ENCODE measurements at regions not wholly inside any gene's neighbourhood (a gene's known extent, or its start where the extent isn't known, plus 50 kb on each side); places are given as distances from the start of the nearest gene placed in this dataset.

DNA sequence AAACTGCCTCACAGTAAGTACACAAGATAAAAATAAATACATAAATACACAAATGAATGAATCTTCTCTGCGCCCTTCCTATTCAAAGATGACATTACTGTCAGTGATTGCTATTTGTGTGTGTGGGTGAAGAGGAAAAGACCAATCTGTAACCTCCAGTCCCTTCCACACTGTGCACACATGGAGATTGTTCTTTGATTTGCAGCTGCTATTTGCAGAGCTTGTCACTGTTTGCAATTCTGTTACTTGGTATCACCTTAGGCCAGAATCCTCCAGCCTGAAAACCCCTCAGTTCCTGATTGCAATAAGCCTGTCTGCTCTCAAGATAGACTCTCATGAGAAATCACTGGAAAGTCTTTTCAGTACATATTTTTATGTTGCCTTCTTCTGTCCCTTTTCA, 1314.9 kb downstream of the PCDH9 start:
- H3K36me3 Mint-ChIP-seq, result no peaks in the 10 kb centered on the region; the same call in 1 of the 2 replicates
- H3K4me1 Mint-ChIP-seq, result no peaks in the 10 kb centered on the region
- ChIA-PET CTCF (no interaction called here), POLR2A (interaction anchor here (0.7 kb wide), 1 partner anchor 760 kb away, joined by 3 read pairs; no protein-coding TSS in a partner anchor)
- peaks cover 6% of the 10 kb centered on the region for H3K9me3 Mint-ChIP-seq
- DNase-seq (ENCODE audit: low spot score) (no peak), ATAC-seq (no peak)
- no peaks in the 10 kb centered on the region for H3K27me3 Mint-ChIP-seq (ENCODE audit: low read depth)
- no peak overlapping the region for H3K27ac Mint-ChIP-seq
- TF ChIP-seq, protein P1, sequence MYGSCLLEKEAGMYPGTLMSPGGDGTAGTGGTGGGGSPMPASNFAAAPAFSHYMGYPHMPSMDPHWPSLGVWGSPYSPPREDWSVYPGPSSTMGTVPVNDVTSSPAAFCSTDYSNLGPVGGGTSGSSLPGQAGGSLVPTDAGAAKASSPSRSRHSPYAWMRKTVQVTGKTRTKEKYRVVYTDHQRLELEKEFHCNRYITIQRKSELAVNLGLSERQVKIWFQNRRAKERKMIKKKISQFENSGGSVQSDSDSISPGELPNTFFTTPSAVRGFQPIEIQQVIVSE (CRISPR knock-in tag; IDR thresholded peaks at IDR 0.05; ENCODE audit: borderline replicate concordance), result no peak
- TF ChIP-seq, protein P2, sequence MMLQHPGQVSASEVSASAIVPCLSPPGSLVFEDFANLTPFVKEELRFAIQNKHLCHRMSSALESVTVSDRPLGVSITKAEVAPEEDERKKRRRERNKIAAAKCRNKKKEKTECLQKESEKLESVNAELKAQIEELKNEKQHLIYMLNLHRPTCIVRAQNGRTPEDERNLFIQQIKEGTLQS (CRISPR knock-in tag; conservative IDR thresholded peaks at IDR 0.05), result no peak
- no peak for TF ChIP-seq ZNF219 (CRISPR knock-in tag; IDR thresholded peaks at IDR 0.05; ENCODE audit: borderline replicate concordance)
- TF ChIP-seq ZNF416 (CRISPR knock-in tag; IDR thresholded peaks at IDR 0.05), result no peak
- no peak for TF ChIP-seq MYBL2 (CRISPR knock-in tag; IDR thresholded peaks at IDR 0.05)
- TF ChIP-seq TP53 (CRISPR knock-in tag; IDR thresholded peaks at IDR 0.05), result no peak
- no peak for TF ChIP-seq ZNF396 (CRISPR knock-in tag; IDR thresholded peaks at IDR 0.05; ENCODE audit: borderline replicate concordance)
- no peak overlapping the region for H3K4me3 Mint-ChIP-seq

DNA sequence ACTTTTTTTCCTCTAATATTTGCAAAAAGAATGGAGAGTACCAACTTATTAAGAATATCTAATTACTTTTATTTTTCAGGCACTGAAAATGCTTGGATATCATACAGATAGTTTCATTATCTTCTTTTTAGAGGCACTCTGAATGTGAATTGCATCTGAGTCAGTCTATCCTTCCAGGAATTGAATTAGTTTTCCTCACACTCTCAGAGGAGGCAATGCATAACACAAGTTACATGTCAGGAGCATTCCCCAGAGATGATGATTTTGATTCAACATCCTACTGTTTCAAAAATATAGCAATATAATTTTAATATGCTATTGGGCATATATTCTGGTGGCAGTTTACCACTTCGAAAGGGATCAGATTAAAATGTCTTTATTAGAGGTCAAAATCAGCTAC, 1315.4 kb downstream of the PCDH9 start:
- no peak for TF ChIP-seq IRF2 (CRISPR knock-in tag; IDR thresholded peaks at IDR 0.05; ENCODE audit: borderline replicate concordance, low read depth)
- no peak for TF ChIP-seq MXD4 (CRISPR knock-in tag; IDR thresholded peaks at IDR 0.05; ENCODE audit: borderline replicate concordance)
- TF ChIP-seq GTF2I (CRISPR knock-in tag; conservative IDR thresholded peaks at IDR 0.05), result no peak
- no peak for TF ChIP-seq ZNF396 (CRISPR knock-in tag; IDR thresholded peaks at IDR 0.05; ENCODE audit: borderline replicate concordance)
- TF ChIP-seq, protein P2 (CRISPR knock-in tag; conservative IDR thresholded peaks at IDR 0.05), result no peak
- TF ChIP-seq ZNF416 (CRISPR knock-in tag; IDR thresholded peaks at IDR 0.05), result no peak
- no peak for TF ChIP-seq KAT7 (CRISPR knock-in tag; IDR thresholded peaks at IDR 0.05; ENCODE audit: borderline replicate concordance)
- TF ChIP-seq, protein P3, sequence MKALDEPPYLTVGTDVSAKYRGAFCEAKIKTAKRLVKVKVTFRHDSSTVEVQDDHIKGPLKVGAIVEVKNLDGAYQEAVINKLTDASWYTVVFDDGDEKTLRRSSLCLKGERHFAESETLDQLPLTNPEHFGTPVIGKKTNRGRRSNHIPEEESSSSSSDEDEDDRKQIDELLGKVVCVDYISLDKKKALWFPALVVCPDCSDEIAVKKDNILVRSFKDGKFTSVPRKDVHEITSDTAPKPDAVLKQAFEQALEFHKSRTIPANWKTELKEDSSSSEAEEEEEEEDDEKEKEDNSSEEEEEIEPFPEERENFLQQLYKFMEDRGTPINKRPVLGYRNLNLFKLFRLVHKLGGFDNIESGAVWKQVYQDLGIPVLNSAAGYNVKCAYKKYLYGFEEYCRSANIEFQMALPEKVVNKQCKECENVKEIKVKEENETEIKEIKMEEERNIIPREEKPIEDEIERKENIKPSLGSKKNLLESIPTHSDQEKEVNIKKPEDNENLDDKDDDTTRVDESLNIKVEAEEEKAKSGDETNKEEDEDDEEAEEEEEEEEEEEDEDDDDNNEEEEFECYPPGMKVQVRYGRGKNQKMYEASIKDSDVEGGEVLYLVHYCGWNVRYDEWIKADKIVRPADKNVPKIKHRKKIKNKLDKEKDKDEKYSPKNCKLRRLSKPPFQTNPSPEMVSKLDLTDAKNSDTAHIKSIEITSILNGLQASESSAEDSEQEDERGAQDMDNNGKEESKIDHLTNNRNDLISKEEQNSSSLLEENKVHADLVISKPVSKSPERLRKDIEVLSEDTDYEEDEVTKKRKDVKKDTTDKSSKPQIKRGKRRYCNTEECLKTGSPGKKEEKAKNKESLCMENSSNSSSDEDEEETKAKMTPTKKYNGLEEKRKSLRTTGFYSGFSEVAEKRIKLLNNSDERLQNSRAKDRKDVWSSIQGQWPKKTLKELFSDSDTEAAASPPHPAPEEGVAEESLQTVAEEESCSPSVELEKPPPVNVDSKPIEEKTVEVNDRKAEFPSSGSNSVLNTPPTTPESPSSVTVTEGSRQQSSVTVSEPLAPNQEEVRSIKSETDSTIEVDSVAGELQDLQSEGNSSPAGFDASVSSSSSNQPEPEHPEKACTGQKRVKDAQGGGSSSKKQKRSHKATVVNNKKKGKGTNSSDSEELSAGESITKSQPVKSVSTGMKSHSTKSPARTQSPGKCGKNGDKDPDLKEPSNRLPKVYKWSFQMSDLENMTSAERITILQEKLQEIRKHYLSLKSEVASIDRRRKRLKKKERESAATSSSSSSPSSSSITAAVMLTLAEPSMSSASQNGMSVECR (CRISPR knock-in tag; IDR thresholded peaks at IDR 0.05; ENCODE audit: borderline replicate concordance), result no peak
- no peak for TF ChIP-seq NFE2L1 (CRISPR knock-in tag; IDR thresholded peaks at IDR 0.05)
- CTCF ChIA-PET, result no interaction called here

DNA sequence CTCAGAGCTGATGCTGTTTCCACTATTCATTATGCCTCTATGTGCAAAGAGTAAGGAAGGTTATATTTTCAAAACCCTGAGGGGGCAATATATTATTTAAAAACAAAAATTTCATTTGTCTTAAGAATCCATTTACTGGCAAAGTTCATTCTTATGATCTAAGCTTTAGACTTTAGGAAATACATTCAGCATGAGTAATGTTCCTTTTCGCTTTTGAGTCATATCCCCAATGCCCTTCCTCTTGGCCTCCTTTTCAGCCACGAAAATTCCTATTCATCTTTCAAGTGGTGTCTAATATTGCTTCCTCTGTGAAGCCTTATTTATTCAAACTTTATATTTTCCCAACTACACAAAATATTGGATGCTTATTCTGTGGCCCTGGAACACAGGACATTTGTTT, 1317.0 kb downstream of the PCDH9 start:
- TF ChIP-seq JAZF1 (CRISPR knock-in tag; IDR thresholded peaks at IDR 0.05), result no peak
- TF ChIP-seq, protein P4, sequence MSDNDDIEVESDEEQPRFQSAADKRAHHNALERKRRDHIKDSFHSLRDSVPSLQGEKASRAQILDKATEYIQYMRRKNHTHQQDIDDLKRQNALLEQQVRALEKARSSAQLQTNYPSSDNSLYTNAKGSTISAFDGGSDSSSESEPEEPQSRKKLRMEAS (CRISPR knock-in tag; IDR thresholded peaks at IDR 0.05), result no peak
- TF ChIP-seq, protein P5, sequence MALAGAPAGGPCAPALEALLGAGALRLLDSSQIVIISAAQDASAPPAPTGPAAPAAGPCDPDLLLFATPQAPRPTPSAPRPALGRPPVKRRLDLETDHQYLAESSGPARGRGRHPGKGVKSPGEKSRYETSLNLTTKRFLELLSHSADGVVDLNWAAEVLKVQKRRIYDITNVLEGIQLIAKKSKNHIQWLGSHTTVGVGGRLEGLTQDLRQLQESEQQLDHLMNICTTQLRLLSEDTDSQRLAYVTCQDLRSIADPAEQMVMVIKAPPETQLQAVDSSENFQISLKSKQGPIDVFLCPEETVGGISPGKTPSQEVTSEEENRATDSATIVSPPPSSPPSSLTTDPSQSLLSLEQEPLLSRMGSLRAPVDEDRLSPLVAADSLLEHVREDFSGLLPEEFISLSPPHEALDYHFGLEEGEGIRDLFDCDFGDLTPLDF (CRISPR knock-in tag; IDR thresholded peaks at IDR 0.05), result no peak
- TF ChIP-seq ZBTB21 (CRISPR knock-in tag; IDR thresholded peaks at IDR 0.05; ENCODE audit: borderline replicate concordance), result no peak
- TF ChIP-seq, protein P6, sequence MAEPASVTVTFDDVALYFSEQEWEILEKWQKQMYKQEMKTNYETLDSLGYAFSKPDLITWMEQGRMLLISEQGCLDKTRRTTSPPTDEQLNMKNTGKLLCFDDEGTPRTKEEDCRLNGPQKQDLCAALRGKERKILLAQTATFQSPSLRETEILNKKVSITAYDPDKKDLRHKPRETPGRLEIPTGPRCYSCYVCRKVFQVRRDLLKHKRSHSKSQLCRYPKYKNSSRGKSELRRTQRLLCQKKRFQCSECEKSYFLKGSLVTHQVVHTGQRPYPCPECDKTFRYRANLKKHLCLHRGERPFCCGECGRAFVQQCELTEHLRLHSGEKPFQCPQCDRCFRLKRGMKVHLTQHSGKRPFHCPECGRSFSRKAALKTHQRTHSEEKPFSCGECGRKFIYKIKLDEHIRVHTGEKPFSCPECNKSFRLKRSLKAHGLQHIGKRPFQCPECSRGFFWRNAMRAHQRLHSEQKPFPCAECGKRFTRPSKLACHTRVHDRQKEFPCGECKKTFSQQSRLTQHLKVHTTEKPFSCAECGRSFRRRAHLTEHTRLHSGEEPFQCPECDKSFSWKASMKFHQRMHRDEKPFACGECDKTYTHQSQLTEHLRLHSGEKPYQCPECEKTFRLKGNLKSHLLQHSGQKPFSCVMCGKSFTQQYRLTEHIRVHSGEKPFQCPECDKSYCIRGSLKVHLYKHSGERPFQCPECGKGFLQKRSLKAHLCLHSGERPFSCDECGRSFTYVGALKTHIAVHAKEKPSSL (CRISPR knock-in tag; conservative IDR thresholded peaks at IDR 0.05), result no peak
- TF ChIP-seq RELA (CRISPR knock-in tag; IDR thresholded peaks at IDR 0.05; ENCODE audit: borderline replicate concordance), result no peak
- TF ChIP-seq ZNF121 (CRISPR knock-in tag; IDR thresholded peaks at IDR 0.05), result no peak
- no peak for TF ChIP-seq TCF7 (CRISPR knock-in tag; IDR thresholded peaks at IDR 0.05; ENCODE audit: low read depth)
- TF ChIP-seq, protein P2 (CRISPR knock-in tag; conservative IDR thresholded peaks at IDR 0.05), result no peak
- no peaks in the 10 kb centered on the region for H3K4me1 Mint-ChIP-seq
- ATAC-seq, result no peak
- peaks cover 16% of the 10 kb centered on the region for H3K9me3 Mint-ChIP-seq
- H3K27me3 Mint-ChIP-seq (ENCODE audit: low read depth), result no peaks in the 10 kb centered on the region
- no peaks in the 10 kb centered on the region; the same call in 1 of the 2 replicates for H3K36me3 Mint-ChIP-seq
- H3K4me3 Mint-ChIP-seq, result no peak overlapping the region
- ChIA-PET POLR2A (no interaction called here), CTCF (no interaction called here)
- H3K27ac Mint-ChIP-seq, result no peak overlapping the region
- no peak for DNase-seq (ENCODE audit: low spot score)

More for the DNA sequence above, 1315.4 kb downstream of the PCDH9 start:
- DNase-seq (ENCODE audit: low spot score) (no peak), ATAC-seq (no peak)
- Mint-ChIP-seq H3K9me3 (peaks cover 6% of the 10 kb centered on the region), H3K4me3 (no peak overlapping the region), H3K27me3 (ENCODE audit: low read depth) (no peaks in the 10 kb centered on the region), H3K27ac (no peak overlapping the region), H3K36me3 (no peaks in the 10 kb centered on the region; the same call in 1 of the 2 replicates), H3K4me1 (no peaks in the 10 kb centered on the region)
- POLR2A ChIA-PET, result interaction anchor here (0.7 kb wide), 1 partner anchor 761 kb away, joined by 3 read pairs; no protein-coding TSS in a partner anchor
